ENCODE measurements at regions not wholly inside any gene's neighbourhood (a gene's known extent, or its start where the extent isn't known, plus 50 kb on each side); places are given as distances from the start of the nearest gene placed in this dataset.

- DNase-seq: no peak
- no peak for ATAC-seq
- WGBS, 3 donors: 70 to 75% (median 71%) methylated on average over 8 of the region's 8 CpGs
These were observed 62.7 kb upstream of the ADORA2B start for GRCh38 chr17:15882058-15882720.

GRCh38 chr17:15882777-15883176 is 62.2 kb upstream of the ADORA2B start:
- Histone ChIP-seq H3K27ac (no peak overlapping the region), H3K36me3 (ENCODE audit: insufficient read depth in 1 of 2, low read depth in 1 of 2) (no peaks in the 10 kb centered on the region), H3K9me3 (no peaks in the 10 kb centered on the region), H3K4me3 (no peak overlapping the region), H3K4me1 (no peaks in the 10 kb centered on the region), H3K27me3 (ENCODE audit: insufficient read depth in 3 of 3, low read length in 2 of 3) (no peaks in the 10 kb centered on the region)
- TF ChIP-seq, protein P1, sequence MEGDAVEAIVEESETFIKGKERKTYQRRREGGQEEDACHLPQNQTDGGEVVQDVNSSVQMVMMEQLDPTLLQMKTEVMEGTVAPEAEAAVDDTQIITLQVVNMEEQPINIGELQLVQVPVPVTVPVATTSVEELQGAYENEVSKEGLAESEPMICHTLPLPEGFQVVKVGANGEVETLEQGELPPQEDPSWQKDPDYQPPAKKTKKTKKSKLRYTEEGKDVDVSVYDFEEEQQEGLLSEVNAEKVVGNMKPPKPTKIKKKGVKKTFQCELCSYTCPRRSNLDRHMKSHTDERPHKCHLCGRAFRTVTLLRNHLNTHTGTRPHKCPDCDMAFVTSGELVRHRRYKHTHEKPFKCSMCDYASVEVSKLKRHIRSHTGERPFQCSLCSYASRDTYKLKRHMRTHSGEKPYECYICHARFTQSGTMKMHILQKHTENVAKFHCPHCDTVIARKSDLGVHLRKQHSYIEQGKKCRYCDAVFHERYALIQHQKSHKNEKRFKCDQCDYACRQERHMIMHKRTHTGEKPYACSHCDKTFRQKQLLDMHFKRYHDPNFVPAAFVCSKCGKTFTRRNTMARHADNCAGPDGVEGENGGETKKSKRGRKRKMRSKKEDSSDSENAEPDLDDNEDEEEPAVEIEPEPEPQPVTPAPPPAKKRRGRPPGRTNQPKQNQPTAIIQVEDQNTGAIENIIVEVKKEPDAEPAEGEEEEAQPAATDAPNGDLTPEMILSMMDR (IDR thresholded peaks at IDR 0.05): no peak
- 53 to 62% (median 55%) methylated on average over 4 of the region's 4 CpGs for WGBS, 3 donors
- intact Hi-C loops (cut with DNase I): no loop called here
- no peak for DNase-seq
- no peak for ATAC-seq

More at GRCh38 chr17:15882058-15882720, 62.7 kb upstream of the ADORA2B start:
- no peaks in the 10 kb centered on the region for H3K36me3 ChIP-seq (ENCODE audit: insufficient read depth in 1 of 2, low read depth in 1 of 2)
- no peaks in the 10 kb centered on the region for H3K27me3 ChIP-seq (ENCODE audit: insufficient read depth in 3 of 3, low read length in 2 of 3)
- TF ChIP-seq, protein P1 (IDR thresholded peaks at IDR 0.05): no peak
- H3K4me3 ChIP-seq: no peak overlapping the region
- H3K9me3 ChIP-seq: no peaks in the 10 kb centered on the region
- no peaks in the 10 kb centered on the region for H3K4me1 ChIP-seq
- intact Hi-C loops (cut with DNase I): no loop called here
- no peak overlapping the region for H3K27ac ChIP-seq

- intact Hi-C loops (cut with DNase I): no loop called here
- WGBS, 3 donors: 80 to 86% (median 81%) methylated on average over 8 of the region's 8 CpGs
- TF ChIP-seq, protein P1 (IDR thresholded peaks at IDR 0.05): no peak
- Histone ChIP-seq H3K27me3 (ENCODE audit: insufficient read depth in 3 of 3, low read length in 2 of 3) (no peaks in the 10 kb centered on the region), H3K36me3 (ENCODE audit: insufficient read depth in 1 of 2, low read depth in 1 of 2) (no peaks in the 10 kb centered on the region), H3K27ac (no peak overlapping the region), H3K9me3 (no peaks in the 10 kb centered on the region), H3K4me3 (no peak overlapping the region), H3K4me1 (no peaks in the 10 kb centered on the region)
- ATAC-seq (no peak), DNase-seq (no peak)
These were observed 61.3 kb upstream of the ADORA2B start for GRCh38 chr17:15883617-15884111.

DNA sequence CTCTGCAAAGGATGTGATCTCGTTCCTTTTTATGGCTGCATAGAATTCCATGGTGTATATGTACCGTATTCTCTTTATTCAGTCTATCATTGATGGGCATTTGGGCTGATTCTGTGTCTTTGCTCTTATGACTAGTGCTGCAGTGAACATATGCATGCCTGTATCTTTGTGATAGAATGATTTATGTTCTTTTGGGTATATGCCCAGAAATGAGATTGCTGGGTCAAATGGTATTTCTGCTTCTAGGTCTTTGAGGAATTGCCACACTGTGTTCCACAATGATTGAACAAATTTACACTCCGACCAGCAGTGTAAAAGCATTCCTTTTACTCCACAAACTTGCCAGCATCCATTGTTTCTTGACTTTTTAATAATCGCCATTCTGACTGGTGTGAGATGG is 60.2 kb upstream of the ADORA2B start:
- intact Hi-C loops (cut with DNase I): no loop called here
- 75 to 82% (median 80%) methylated on average over 4 of the region's 4 CpGs for WGBS, 3 donors
- TF ChIP-seq, protein P1 (IDR thresholded peaks at IDR 0.05): no peak

DNA sequence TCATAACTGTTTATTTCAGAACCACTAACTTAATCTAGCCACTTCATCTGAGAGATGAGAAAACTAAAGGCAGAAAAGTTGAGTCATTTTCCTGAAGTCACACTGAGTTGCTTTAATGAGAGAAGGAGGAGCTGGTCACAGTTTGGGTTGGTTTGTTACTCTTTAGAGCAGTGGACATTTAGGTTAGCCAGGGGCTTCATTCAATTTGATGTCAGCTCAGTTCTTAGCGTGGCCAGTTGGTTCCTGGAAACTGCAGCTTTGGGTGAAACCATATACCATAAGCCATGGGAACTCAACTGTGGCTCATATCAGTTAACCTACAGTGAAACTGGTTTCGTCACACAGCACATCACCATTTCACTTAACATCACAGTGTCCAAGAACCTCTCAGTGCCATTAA is 59.2 kb upstream of the ADORA2B start:
- ATAC-seq: no peak
- H3K36me3 ChIP-seq (ENCODE audit: insufficient read depth in 1 of 2, low read depth in 1 of 2): no peaks in the 10 kb centered on the region
- H3K4me3 ChIP-seq: no peak overlapping the region
- H3K27me3 ChIP-seq (ENCODE audit: insufficient read depth in 3 of 3, low read length in 2 of 3): peaks cover 0 to 3% (median 0%) of the 10 kb centered on the region in 3 donors
- H3K27ac ChIP-seq: no peak overlapping the region
- WGBS, 3 donors: 73 to 79% (median 76%) methylated on average over 2 of the region's 2 CpGs
- intact Hi-C loops (cut with DNase I): no loop called here
- TF ChIP-seq, protein P1 (IDR thresholded peaks at IDR 0.05): no peak
- no peaks in the 10 kb centered on the region for H3K9me3 ChIP-seq
- H3K4me1 ChIP-seq: no peaks in the 10 kb centered on the region
- DNase-seq: no peak

More for the DNA sequence above, 60.2 kb upstream of the ADORA2B start:
- no peaks in the 10 kb centered on the region for H3K4me1 ChIP-seq
- no peaks in the 10 kb centered on the region for H3K27me3 ChIP-seq (ENCODE audit: insufficient read depth in 3 of 3, low read length in 2 of 3)
- no peaks in the 10 kb centered on the region for H3K9me3 ChIP-seq
- ATAC-seq (no peak), DNase-seq (no peak)
- H3K27ac ChIP-seq: no peak overlapping the region
- no peak overlapping the region for H3K4me3 ChIP-seq
- H3K36me3 ChIP-seq (ENCODE audit: insufficient read depth in 1 of 2, low read depth in 1 of 2): no peaks in the 10 kb centered on the region
